H1 (cell line): ENCODE measurements at regions not wholly inside any gene's neighbourhood (a gene's known extent, or its start where the extent isn't known, plus 50 kb on each side); places are given as distances from the start of the nearest gene placed in this dataset.

ENCODE experiments used
- CBX5 ChIP-seq: fragments of 300-800, 300-1000 bp; sonication (generic); IDR thresholded peaks from 2 replicates; pipeline ENCODE4 v1.7.1; 2016; ENCODE audit warnings: antibody characterized with exemption, low read length, low read depth
- CEBPB ChIP-seq: IDR thresholded peaks from 2 replicates; pipeline ENCODE4 v1.6.1; 2012; ENCODE audit warnings: low read depth, low read length
- E2F6 ChIP-seq: IDR thresholded peaks from 2 replicates; pipeline ENCODE4 v1.6.1; 2012; ENCODE audit warnings: inconsistent platforms
- EZH2 ChIP-seq: fragments of 200-600 bp; sonication (generic); IDR thresholded peaks from 2 replicates; pipeline ENCODE4 v1.7.1; 2012; ENCODE audit warnings: low read depth, mild to moderate bottlenecking, moderate library complexity, low read length, inconsistent platforms; ENCODE audit not compliant: severe bottlenecking
- FOSL1 ChIP-seq: IDR thresholded peaks from 2 replicates; pipeline ENCODE4 v1.6.1; 2011; ENCODE audit warnings: mild to moderate bottlenecking, low read depth, low read length, moderate library complexity; ENCODE audit not compliant: insufficient read depth
- POLR2A ChIP-seq, 2 experiments: IDR thresholded peaks; 1 replicate in 1 of 2; 2 replicates in 1 of 2; pipeline ENCODE4 v1.6.1; 2011; ENCODE audit warnings: low read depth in 2 of 2, low read length in 2 of 2, mild to moderate bottlenecking in 2 of 2; ENCODE audit errors: control extremely low read depth in 1 of 2
- POLR2AphosphoS5 ChIP-seq: IDR thresholded peaks from 2 replicates; pipeline ENCODE4 v1.6.1; 2011; ENCODE audit warnings: low read depth, low read length
- TAF1 ChIP-seq: IDR thresholded peaks from 2 replicates; pipeline ENCODE4 v1.6.1; 2011; ENCODE audit warnings: mild to moderate bottlenecking, low read depth, low read length
- TBP ChIP-seq: IDR thresholded peaks from 2 replicates; pipeline ENCODE4 v1.6.1; 2011; ENCODE audit warnings: low read depth, low read length, improper control_type of control experiment
- TF ChIP-seq, protein P1 (sequence below), 3 experiments: IDR thresholded peaks; 1 replicate in 2 of 3; 2 replicates in 1 of 3; pipeline versions ENCODE4 v1.5.1 to v1.6.1; 2011; ENCODE audit warnings: low read length in 3 of 3, mild to moderate bottlenecking in 3 of 3, inconsistent platforms in 2 of 3, low read depth in 1 of 3, moderate library complexity in 1 of 3; ENCODE audit not compliant: insufficient read depth in 1 of 3; ENCODE audit errors: control extremely low read depth in 1 of 3

DNA sequence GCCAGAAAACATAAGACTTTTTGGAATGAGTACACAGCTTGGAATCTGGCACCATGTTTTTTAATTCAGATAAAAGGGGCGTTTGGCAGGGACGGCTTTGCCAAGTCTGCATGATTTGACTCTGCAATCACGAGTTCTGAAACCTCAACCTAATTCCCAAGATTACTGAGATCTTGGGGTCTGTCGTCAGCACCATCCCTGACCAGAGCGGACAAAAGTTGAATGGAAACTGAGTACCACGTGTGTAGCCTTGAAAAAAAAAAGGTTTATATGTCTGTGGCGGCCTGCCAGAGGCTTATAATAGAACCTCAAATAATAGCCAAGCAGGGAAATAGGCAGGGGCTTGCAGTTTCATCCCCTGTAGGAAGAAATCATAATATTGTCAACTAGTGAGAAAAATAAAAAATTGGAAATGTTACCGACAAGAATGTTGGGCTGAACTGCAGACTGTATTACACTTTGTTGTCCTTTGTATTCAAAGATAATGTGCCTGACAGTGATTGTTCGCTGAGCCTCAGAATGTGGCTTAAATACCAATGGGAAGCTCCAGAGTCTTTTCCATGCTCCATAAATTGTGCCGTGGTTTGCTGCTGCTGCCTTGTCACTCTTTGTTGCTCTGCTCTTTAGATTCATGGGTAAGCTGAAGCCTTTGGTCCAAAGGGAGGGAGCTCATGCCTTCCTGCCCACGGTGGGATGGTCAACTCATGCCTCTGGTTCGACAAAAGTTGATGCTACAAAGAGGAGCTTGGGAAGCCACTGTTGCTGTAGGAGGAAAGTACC is 118.8 kb upstream of the ARID1B start:
- TF ChIP-seq TBP (no peak), POLR2A (IDR thresholded peaks at IDR 0.05; ENCODE audit: control extremely low read depth in 1 of 2, low read depth in 2 of 2, low read length in 2 of 2) (no peak), E2F6 (no peak), TAF1 (no peak), FOSL1 (no peak), POLR2AphosphoS5 (no peak), CBX5 (no peak), CEBPB (no peak), EZH2 (no peak)
- TF ChIP-seq, protein P1, sequence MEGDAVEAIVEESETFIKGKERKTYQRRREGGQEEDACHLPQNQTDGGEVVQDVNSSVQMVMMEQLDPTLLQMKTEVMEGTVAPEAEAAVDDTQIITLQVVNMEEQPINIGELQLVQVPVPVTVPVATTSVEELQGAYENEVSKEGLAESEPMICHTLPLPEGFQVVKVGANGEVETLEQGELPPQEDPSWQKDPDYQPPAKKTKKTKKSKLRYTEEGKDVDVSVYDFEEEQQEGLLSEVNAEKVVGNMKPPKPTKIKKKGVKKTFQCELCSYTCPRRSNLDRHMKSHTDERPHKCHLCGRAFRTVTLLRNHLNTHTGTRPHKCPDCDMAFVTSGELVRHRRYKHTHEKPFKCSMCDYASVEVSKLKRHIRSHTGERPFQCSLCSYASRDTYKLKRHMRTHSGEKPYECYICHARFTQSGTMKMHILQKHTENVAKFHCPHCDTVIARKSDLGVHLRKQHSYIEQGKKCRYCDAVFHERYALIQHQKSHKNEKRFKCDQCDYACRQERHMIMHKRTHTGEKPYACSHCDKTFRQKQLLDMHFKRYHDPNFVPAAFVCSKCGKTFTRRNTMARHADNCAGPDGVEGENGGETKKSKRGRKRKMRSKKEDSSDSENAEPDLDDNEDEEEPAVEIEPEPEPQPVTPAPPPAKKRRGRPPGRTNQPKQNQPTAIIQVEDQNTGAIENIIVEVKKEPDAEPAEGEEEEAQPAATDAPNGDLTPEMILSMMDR (IDR thresholded peaks at IDR 0.05; ENCODE audit: control extremely low read depth in 1 of 3, insufficient read depth in 1 of 3, low read depth in 1 of 3, low read length in 3 of 3), result no peak
